ENCODE measurements at regions not wholly inside any gene's neighbourhood (a gene's known extent, or its start where the extent isn't known, plus 50 kb on each side); places are given as distances from the start of the nearest gene placed in this dataset.
"Not testable (repeated sequence)": the region's sequence is repeated elsewhere in the genome, so short reads cannot be mapped to it uniquely, and the experiment has no call there.

DNA sequence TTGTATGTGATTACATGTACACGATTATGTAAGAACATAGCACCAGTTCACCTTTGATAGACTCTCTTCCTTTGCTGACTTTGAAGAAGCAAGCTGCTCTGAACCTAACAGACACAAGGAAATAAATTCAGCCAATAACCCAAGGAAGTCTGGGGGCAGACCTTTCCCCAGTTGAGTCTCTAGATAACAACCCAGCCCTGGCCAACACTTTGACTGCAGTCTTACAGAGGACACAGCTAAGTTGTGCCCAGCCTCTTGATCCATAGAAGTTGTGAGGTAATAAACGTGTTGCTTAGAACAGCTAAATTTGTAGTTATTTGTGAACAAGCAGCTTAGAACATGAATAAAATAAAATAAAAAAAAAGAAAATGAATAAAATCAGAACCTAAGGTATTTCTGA, 116.3 kb downstream of the PRR15 start:
- DNase-seq (ENCODE audit: low read depth); H3K4me3 ChIP-seq (ENCODE audit: low read length): not testable (repeated sequence)

DNA sequence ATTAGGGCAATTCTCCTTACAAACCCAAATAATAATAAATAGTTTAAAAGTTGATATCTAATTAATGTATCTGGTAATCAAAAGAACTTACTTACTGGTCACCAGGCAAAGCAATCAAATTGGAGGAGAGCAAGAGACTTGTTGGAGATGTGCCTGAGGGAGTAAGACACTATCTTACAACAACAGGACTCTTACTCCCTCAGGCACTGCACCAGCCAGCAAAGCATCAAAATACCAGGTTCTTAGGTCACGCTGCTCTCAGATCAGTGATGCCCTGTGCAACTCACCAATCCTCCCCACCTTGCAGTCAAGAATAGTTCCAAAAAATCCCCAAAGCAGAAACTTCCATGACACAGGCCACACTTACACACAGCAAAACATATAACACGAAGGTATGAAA, 117.0 kb downstream of the PRR15 start:
- not testable (repeated sequence) for DNase-seq (ENCODE audit: low read depth); H3K4me3 ChIP-seq (ENCODE audit: low read length)

GRCh38 chr7:29684151-29684786, 120.6 kb downstream of the PRR15 start:
- peak overlapping the region; percentile 56 for H3K4me3 ChIP-seq (ENCODE audit: low read length)
- DNase-seq (ENCODE audit: low read depth) = not testable (repeated sequence)

GRCh38 chr7:29684787-29685650, 121.3 kb upstream of the WIPF3 start:
- DNase-seq (ENCODE audit: low read depth) = peak; percentile 27
- H3K4me3 ChIP-seq (ENCODE audit: low read length) = peak overlapping the region; percentile 56
- no peak for TF ChIP-seq CTCF (conservative IDR thresholded peaks at IDR 0.05; ENCODE audit: low read depth, low read length)

GRCh38 chr7:29685651-29686271, 120.5 kb upstream of the WIPF3 start:
- peak overlapping the region; percentile 56 for H3K4me3 ChIP-seq (ENCODE audit: low read length)
- not testable (repeated sequence) for DNase-seq (ENCODE audit: low read depth)

DNA sequence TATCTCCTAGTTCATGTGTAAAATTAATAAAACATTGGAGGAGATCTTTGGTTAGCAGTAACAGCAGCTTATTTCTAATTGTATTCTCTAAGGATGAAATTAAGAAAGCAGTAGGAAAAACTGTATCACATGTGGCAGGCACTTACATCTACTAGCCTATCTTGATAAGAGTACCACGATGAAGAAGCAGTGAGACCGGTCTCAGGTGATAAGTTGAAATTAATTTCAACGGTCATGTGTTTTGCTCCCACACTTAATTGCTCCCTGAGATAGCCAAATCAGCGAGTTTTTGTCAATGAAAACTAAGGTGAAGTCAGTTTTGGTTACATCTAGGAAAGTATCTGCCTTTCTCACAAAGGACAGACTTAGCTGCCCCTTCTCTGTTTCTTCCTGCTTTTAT, 115.8 kb upstream of the WIPF3 start:
- not testable (repeated sequence) for DNase-seq (ENCODE audit: low read depth); H3K4me3 ChIP-seq (ENCODE audit: low read length)

DNA sequence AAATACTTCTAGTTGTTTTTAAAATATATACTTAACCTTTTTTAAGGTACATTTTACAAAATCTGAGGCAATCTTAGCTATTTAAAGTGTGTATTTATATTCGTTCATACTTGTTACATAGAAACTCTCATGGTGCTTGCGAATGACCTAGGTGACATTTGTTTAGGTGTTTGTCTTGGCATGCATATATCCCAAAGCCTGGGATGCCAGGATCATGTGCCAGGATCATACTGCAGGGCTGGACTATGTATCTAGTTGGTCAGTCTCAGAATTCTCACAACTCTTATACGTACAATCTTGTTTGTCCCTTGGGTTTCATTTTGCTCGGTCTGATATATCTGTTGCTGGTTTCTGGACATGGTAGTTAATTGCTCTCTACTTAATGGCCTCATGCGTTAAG, 109.9 kb upstream of the WIPF3 start:
- not testable (repeated sequence) for DNase-seq (ENCODE audit: low read depth); H3K4me3 ChIP-seq (ENCODE audit: low read length)

DNA sequence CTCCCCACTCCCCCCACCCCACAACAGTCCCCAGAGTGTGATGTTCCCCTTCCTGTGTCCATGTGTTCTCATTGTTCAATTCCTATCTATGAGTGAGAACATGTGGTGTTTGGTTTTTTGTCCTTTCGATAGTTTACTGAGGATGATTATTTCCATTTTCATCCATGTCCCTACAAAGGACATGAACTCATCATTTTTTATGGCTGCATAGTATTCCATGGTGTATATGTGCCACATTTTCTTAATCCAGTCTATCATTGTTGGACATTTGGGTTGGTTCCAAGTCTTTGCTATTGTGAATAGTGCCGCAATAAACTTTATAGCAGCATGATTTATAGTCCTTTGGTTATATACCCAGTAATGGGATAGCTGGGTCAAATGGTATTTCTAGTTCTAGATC, 106.6 kb upstream of the WIPF3 start:
- DNase-seq (ENCODE audit: low read depth); H3K4me3 ChIP-seq (ENCODE audit: low read length): not testable (repeated sequence)

DNA sequence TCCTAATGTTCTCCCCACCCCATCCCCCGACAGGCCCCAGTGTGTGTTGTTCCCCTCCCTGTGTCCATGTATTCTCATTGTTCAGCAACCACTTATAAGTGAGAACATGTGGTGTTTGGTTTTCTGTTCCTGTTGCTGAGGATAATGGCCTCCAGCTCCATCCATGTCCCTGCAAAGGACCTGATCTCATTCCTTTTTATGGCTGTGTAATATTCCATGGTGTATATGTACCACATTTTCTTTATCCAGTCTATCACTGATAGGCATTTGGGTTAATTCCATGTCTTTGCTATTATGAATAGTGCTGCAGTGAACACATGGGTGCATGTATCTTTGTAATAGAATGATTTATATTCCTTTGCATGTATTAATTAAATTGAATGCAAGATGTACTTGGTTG, 104.8 kb upstream of the WIPF3 start:
- H3K4me3 ChIP-seq (ENCODE audit: low read length); DNase-seq (ENCODE audit: low read depth): not testable (repeated sequence)

DNA sequence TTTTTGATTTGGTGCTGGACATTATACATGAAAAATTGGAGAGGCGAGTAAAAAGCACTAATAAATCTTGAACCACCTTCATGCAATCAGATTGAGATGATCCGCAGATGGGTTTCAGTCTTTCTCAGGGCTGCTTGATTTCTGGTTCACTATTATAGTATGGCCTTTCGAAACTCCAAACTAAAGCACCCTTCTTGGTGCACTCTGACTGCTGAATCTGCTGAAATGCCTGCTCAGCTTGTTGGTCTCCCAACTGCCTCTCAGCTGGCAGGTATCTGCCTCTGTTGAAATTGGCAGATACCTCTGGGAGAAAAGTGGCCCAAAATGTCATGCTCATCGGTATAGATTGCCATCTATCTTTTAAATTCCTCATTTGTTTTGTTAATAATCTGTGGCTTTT, 102.5 kb upstream of the WIPF3 start:
- not testable (repeated sequence) for H3K4me3 ChIP-seq (ENCODE audit: low read length); DNase-seq (ENCODE audit: low read depth)

- H3K4me3 ChIP-seq (ENCODE audit: low read length) = not testable (repeated sequence)
- DNase-seq (ENCODE audit: low read depth) = peak; percentile 14
These were observed 97.3 kb upstream of the WIPF3 start for GRCh38 chr7:29709002-29709401.

DNA sequence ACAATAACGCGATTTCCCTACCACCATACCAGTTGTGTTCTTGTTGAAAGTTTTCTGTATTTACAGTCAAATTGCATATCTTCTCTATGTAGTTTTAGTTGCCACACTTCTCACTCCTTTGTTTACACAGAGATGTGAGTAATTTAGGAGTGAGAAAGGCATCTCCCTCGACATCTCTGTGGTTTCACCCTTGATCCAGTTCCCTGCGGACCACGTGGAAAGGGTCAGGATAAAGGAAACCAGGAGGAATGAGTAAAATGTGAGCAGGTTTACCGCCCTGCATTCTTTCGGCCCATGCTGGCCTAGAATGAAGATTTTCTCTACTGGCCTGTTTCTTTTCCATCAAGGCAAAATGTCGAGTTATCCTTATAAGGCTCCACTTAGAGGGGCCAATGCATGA, 83.2 kb upstream of the WIPF3 start:
- DNase-seq (ENCODE audit: low read depth) = peak; percentile 83

DNA sequence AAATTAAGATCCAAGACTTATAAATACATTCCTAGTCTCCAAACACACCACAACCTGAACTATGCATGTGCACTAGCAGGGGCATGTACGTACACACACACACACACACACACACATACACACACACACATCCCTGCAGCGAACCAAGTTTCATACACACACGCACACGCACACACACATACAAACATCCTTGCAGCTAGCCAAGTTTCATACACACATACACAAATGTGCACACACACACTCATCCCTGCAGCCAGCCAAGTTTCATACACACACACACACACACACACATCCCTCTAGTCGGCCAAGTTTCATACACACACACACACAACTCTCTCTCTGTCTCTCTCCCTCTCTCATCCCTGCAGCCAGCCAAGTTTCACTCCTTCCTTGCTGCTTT, 82.7 kb upstream of the WIPF3 start:
- no peak for TF ChIP-seq CTCF (conservative IDR thresholded peaks at IDR 0.05; ENCODE audit: low read depth, low read length)
- H3K4me3 ChIP-seq (ENCODE audit: low read length) = no peak overlapping the region
- DNase-seq (ENCODE audit: low read depth) = peak; percentile 14

More for the DNA sequence above, 83.2 kb upstream of the WIPF3 start:
- not testable (repeated sequence) for H3K4me3 ChIP-seq (ENCODE audit: low read length)

DNA sequence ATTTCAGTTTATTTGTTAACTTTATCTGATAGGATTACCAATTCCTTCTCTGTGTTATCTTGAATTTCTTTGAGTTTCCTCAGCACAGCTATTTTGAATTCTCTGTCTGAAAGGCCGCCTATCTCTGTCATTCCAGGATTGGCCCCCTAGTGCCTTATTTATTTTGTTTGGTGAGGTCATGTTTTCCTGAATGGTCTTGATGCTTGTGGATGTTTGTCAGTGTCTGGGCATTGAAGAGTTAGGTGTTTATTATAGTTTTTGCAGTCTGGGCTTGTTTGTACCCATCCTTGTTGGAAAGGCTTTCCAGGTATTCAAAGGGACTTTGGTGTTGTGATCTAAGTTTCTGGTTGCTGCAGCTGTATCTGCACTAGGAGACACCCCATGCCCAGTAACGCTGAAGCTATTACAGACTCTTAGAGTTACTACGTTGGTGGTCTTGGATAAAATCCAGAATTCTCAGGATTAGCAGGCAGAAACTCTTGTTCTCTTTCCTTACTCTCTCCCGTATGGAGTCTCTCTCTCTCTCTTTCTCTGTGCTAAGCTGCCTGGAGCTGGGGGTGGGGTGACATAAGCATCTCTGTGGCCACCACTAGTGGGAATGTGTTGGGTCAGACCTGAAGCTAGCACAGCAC, 76.7 kb upstream of the WIPF3 start:
- not testable (repeated sequence) for H3K4me3 ChIP-seq (ENCODE audit: low read length)
- peak; percentile 58 for DNase-seq (ENCODE audit: low read depth)
